ENCODE measurements at regions not wholly inside any gene's neighbourhood (a gene's known extent, or its start where the extent isn't known, plus 50 kb on each side); places are given as distances from the start of the nearest gene placed in this dataset.

DNA sequence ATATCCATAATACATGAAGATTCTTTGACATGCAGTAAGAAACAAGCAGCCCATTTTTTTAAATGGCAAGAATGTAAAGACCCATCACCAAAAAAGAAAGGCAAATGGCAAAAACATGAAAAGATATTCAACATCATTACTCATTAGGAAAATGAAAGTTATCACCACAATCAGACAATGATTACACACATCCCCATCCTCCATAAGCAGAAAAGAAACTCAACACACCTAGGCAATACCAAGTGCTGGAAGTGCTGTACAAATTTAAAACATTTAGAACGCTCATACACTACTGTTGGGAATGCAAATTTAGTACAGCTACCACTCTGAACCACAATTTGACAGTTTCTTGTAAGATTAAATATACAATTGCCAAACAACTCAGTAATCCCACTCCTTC lies 466.7 kb downstream of the ACTL7B start:
- Histone ChIP-seq H3K4me2 (ENCODE audit: low read length) (no peak overlapping the region), H3K27ac (ENCODE audit: low read depth, low read length) (no peak overlapping the region), H3K9me2 (replicated peaks; ENCODE audit: control insufficient read depth, low read length) (no peaks in the 10 kb centered on the region), H3K36me3 (ENCODE audit: control insufficient read depth, low read length) (no peaks in the 10 kb centered on the region), H3K79me2 (ENCODE audit: control insufficient read depth, low read length) (no peaks in the 10 kb centered on the region), H3K4me1 (ENCODE audit: control insufficient read depth, low read length) (no peaks in the 10 kb centered on the region), H3K9me3 (ENCODE audit: control insufficient read depth, insufficient read depth, low read length) (no peaks in the 10 kb centered on the region), H3K4me3 (ENCODE audit: low read length) (no peak overlapping the region), H3K27me3 (ENCODE audit: control insufficient read depth, low read length) (no peaks in the 10 kb centered on the region), H3F3A (ENCODE audit: control insufficient read depth, insufficient read depth) (no peaks in the 10 kb centered on the region), H4K20me1 (ENCODE audit: control insufficient read depth, insufficient read depth, low read depth, low read length) (no peaks in the 10 kb centered on the region)
- no peak for TF ChIP-seq EZH2phosphoT487 (IDR thresholded peaks at IDR 0.05; ENCODE audit: borderline replicate concordance, low read length)
- TF ChIP-seq, protein P1, sequence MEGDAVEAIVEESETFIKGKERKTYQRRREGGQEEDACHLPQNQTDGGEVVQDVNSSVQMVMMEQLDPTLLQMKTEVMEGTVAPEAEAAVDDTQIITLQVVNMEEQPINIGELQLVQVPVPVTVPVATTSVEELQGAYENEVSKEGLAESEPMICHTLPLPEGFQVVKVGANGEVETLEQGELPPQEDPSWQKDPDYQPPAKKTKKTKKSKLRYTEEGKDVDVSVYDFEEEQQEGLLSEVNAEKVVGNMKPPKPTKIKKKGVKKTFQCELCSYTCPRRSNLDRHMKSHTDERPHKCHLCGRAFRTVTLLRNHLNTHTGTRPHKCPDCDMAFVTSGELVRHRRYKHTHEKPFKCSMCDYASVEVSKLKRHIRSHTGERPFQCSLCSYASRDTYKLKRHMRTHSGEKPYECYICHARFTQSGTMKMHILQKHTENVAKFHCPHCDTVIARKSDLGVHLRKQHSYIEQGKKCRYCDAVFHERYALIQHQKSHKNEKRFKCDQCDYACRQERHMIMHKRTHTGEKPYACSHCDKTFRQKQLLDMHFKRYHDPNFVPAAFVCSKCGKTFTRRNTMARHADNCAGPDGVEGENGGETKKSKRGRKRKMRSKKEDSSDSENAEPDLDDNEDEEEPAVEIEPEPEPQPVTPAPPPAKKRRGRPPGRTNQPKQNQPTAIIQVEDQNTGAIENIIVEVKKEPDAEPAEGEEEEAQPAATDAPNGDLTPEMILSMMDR (IDR thresholded peaks at IDR 0.05; ENCODE audit: low read depth, low read length, poor library complexity, severe bottlenecking): no peak

DNA sequence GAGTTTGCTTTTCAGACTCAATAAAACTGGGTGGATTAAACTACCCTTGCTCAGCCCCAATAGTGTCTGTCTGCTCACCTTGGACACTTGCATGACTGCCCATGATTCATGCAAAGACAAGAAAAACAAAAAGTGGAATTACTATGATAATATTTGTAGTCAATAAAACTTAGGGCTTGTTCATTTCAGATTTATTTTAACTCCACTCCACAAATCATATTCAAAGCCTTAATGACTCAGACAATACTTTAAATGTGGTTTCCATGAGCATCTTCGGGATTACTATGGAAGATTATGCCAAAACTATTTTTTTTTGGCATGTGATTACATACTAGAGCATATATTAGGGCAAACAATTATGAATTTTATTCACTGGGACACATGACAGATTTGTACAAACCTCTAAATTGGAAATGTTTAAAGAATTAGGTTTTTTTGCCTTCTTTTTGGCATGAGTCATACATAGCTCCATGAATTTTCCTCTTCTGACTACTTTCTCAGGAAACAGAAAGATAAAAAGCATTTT lies 468.9 kb downstream of the ACTL7B start:
- H3K9me3 ChIP-seq (ENCODE audit: control insufficient read depth, insufficient read depth, low read length): no peaks in the 10 kb centered on the region
- TF ChIP-seq, protein P1 (IDR thresholded peaks at IDR 0.05; ENCODE audit: low read depth, low read length, poor library complexity, severe bottlenecking): no peak
- no peak for TF ChIP-seq EZH2phosphoT487 (IDR thresholded peaks at IDR 0.05; ENCODE audit: borderline replicate concordance, low read length)
- no peaks in the 10 kb centered on the region for H3K9me2 ChIP-seq (replicated peaks; ENCODE audit: control insufficient read depth, low read length)
- no peaks in the 10 kb centered on the region for H3K36me3 ChIP-seq (ENCODE audit: control insufficient read depth, low read length)
- H3K27ac ChIP-seq (ENCODE audit: low read depth, low read length): no peak overlapping the region
- no peaks in the 10 kb centered on the region for H3K27me3 ChIP-seq (ENCODE audit: control insufficient read depth, low read length)
- H3K4me1 ChIP-seq (ENCODE audit: control insufficient read depth, low read length): no peaks in the 10 kb centered on the region
- no peaks in the 10 kb centered on the region for H3K79me2 ChIP-seq (ENCODE audit: control insufficient read depth, low read length)
- no peaks in the 10 kb centered on the region for H4K20me1 ChIP-seq (ENCODE audit: control insufficient read depth, insufficient read depth, low read depth, low read length)
- H3F3A ChIP-seq (ENCODE audit: control insufficient read depth, insufficient read depth): no peaks in the 10 kb centered on the region
- no peak overlapping the region for H3K4me2 ChIP-seq (ENCODE audit: low read length)
- H3K4me3 ChIP-seq (ENCODE audit: low read length): no peak overlapping the region

DNA sequence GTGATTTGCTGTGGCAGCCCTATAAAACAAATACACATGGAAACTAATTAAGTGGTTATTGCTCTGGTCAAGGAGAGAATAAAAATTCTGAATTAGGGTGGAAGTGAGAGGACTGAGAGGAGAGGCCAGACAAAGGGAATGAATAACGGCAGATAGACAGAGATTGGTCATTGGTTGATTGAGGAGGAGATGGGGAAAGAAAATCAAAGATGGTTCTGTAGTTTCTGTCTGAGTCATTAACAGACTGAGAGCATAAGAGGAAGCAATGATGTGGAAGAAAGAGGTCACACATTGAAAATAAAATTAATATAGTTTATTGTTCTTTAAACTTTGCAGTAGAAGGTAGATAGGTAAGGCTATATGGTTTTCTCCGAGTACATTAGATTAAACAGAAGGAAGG lies 469.8 kb downstream of the ACTL7B start:
- no peaks in the 10 kb centered on the region for H3K9me3 ChIP-seq (ENCODE audit: control insufficient read depth, insufficient read depth, low read length)
- H3K4me2 ChIP-seq (ENCODE audit: low read length): no peak overlapping the region
- no peaks in the 10 kb centered on the region for H3K36me3 ChIP-seq (ENCODE audit: control insufficient read depth, low read length)
- no peak overlapping the region for H3K27ac ChIP-seq (ENCODE audit: low read depth, low read length)
- no peaks in the 10 kb centered on the region for H4K20me1 ChIP-seq (ENCODE audit: control insufficient read depth, insufficient read depth, low read depth, low read length)
- H3K4me3 ChIP-seq (ENCODE audit: low read length): no peak overlapping the region
- H3K4me1 ChIP-seq (ENCODE audit: control insufficient read depth, low read length): no peaks in the 10 kb centered on the region
- no peaks in the 10 kb centered on the region for H3F3A ChIP-seq (ENCODE audit: control insufficient read depth, insufficient read depth)
- no peaks in the 10 kb centered on the region for H3K79me2 ChIP-seq (ENCODE audit: control insufficient read depth, low read length)
- H3K9me2 ChIP-seq (replicated peaks; ENCODE audit: control insufficient read depth, low read length): no peaks in the 10 kb centered on the region
- TF ChIP-seq, protein P1 (IDR thresholded peaks at IDR 0.05; ENCODE audit: low read depth, low read length, poor library complexity, severe bottlenecking): no peak
- no peak for TF ChIP-seq EZH2phosphoT487 (IDR thresholded peaks at IDR 0.05; ENCODE audit: borderline replicate concordance, low read length)
- no peaks in the 10 kb centered on the region for H3K27me3 ChIP-seq (ENCODE audit: control insufficient read depth, low read length)
